SK-MEL-5 (cell line): ENCODE measurements at regions not wholly inside any gene's neighbourhood (a gene's known extent, or its start where the extent isn't known, plus 50 kb on each side); places are given as distances from the start of the nearest gene placed in this dataset.
"Not testable (repeated sequence)": the region's sequence is repeated elsewhere in the genome, so short reads cannot be mapped to it uniquely, and the experiment has no call there.

ENCODE experiments used
- DNase-seq: peaks from one replicate; pipeline ENCODE4 v3.0.0-alpha.2; 2016; ENCODE audit warnings: low read depth, low spot score
- in situ Hi-C: cut with HindIII; loops from 2 replicates; pipeline ENCODE4 v1.10.0; 2016; ENCODE audit warnings: low sequenced_read_pairs, high pct_unique_total_duplicates, low pct_unique_long_range_greater_than_20kb

DNA sequence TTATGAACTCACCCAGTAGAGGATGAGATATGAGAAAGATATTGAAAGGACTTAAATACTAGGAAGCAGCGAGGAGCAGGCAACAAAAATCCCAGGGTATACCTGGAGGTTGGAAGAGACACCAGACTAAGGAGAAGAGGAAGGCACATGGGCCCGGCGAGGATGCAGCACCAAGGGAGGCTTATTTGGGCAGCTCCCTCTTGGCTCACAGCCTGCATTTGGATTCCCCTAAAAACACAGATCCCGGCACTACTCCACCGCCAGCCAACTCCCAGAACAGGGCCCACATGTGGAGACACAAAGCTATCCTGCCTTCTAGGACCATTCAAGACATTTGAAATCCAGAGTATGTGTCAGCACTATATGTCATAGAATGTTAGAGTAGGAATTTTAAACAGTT, 199.8 kb upstream of the FBXL7 start:
- no peak for DNase-seq
- in situ Hi-C loops, result no loop called here

DNA sequence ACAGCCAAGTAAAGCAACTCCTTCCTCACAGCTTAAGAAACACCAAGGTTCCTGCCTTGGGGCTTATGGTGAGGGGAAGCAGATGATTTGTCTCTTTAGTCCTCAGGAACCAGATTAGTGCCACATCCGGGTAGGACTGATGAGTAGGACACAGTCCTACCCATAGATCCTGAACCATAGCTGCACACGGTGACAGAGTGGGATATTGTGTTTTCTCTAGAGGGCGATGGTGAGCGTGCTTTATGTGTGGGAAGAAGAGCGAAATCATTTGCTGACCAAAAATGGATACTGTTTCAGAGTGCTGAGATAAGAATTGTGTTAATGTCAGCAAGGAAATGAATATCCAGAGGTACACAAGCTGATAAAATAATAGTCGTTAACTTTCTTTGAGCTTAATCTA, 209.0 kb upstream of the FBXL7 start:
- in situ Hi-C loops, result no loop called here
- peak; percentile 59 for DNase-seq

DNA sequence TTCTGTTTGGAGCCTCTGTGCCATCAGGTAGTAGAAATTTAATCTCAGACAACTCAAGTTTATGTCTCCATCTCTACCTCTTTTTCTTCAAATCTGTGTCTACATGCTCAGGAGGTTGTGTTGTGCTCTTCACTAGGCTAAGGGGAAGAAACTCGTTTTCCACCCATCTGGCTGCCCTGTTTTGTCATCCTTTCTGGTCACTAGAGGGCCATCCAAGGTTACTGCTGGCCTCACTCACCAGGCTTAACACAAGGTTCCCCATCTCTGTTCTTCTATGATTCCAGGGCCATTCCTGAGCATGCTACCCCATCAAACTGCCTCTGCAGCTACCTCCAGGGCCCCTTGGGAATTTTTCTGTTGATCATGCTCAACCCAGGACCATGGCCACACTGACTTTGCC, 213.3 kb upstream of the FBXL7 start:
- in situ Hi-C loops, result no loop called here
- DNase-seq, result peak; percentile 30

DNA sequence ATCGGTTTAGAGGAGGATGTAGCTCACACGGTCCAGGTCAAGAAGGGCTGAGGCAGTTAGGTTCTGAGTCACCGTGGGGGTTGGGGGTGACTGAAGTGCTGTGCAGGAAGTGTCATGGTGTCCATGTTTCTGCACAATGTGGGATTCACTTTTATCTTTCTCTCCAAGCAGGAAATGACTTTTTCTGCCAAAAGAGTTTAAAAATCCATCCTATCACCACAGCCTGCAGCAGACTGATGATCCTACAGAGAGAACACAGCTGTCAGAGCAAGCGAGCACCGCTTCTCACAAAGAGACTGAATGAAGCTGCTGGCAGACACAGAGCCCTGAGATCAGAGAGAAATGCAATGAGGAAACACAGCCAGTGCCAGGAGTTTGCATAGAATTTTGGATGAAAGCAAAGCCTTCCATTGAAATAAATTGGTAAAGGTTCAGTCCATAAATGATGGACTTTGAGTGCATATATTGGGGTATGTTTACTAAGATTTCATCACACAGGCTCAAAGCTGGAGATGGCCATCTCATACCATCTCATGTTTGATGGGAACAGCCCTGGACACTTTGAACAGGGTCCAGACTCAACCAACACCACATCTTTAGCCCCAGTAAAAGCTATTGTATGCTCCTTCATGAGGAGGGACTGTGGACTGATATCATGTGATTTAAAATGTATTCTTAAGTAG, 213.9 kb upstream of the FBXL7 start:
- DNase-seq, result no peak
- in situ Hi-C loops, result no loop called here

DNA sequence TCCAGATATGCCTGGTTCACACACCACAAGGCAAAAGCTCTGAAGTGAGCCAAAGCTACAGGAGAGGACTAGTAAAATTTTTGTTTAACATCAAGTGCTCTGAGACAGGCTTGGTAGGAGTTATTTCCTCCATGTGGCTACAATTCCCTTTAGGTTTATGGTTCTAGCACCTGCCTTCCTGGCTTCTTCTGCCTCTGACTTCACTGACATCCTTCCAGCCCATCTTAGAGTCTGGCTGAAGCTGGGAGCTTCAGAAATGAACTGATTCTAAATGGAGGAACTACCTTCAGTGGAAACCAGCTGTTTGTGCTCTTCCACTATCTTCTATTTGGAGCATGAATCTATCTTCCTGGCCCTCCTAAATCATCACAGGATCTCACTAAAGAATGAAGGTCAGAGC, 215.3 kb upstream of the FBXL7 start:
- DNase-seq, result no peak
- in situ Hi-C loops, result no loop called here

DNA sequence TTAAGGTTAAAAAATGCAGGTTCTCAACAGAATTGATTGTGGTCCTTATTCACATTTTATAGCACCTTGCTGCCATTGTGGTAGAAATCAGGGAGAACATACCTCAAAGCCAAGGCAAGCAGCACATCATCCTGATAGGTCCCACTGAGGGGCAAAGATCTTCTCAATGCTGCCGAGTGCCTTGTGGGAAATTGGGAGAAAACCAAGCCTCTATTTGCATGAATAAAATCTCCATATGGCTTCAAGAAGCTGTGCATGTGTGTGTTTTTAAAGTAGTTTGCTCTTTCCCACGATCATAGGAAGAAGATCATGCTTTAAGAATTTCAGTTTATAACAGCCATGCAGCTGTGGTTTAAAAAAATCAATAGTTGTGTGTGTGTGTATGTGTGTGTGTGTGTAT, 216.9 kb upstream of the FBXL7 start:
- in situ Hi-C loops, result no loop called here
- DNase-seq, result no peak

DNA sequence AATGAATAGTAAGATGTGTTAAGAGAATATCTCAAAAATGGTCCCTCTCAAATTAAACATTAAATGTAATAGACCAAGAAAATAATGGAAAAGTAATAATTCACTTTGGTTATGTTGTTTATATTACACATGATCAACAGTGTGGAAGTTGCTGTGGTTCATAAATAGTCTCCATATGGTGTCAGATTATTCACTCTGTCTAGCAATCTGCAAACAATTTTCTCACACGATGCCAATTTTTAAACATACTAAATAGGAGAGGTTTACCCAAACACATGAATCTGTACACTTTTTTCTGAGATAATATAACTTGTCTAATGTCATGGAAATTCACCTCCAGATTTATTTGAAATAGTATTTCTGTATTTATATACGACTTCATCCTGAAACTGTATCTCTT, 217.4 kb upstream of the FBXL7 start:
- DNase-seq, result no peak
- in situ Hi-C loops, result no loop called here

DNA sequence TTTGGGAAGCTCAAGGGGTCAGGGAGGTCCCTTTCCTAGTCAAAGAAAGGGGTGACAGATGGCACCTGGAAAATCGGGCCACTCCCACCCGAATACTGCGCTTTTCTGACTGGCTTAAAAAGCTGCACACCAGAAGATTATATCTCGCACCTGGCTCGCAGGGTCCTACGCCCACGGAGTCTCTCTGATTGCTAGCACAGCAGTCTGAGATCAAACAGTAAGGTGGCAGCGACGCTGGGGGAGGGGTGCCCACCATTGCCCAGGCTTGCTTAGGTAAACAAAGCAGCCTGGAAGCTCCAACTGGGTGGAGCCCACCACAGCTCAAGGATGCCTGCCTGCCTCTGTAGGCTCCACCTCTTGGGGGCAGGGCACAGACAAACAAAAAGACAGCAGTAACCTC, 228.4 kb upstream of the FBXL7 start:
- DNase-seq, in situ Hi-C loops: not testable (repeated sequence)

DNA sequence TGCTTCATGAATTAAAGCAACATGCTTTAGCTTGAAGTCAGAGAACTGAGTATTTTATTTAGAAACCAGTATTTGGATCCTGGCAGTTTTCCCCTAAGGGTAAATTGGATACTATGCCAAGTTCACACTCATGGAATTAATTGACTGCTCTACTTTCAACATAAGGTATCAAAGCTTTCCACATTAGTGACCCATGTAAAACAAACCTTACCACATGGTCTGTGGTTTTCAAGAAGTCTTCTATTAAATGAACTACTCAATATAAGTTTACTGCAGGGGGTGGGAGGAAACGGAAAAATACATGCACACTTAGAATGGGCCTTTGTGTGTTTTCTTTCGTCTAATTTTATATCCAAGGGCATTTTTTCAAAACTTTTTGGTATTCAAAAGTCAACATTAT, 232.0 kb upstream of the FBXL7 start:
- in situ Hi-C loops, result no loop called here
- DNase-seq, result no peak

DNA sequence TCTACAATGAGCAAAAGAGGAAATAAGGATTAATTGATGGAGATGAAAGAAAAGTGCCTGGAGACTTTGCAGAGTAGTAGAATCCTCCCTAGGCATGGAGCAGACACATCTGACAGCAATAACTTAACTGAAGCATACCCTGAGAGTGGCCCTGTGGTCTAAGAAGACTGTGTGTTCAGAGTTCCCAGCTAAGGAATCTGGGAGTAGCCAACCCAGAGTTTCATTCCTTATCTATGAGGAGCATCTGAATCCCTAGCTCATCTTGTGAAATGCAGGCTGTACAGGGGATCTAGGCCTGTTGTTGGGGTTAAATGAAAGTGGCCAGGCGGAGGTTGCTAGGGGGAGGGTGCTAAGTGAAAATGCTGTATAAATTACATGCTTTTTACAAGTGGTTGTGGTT, 233.1 kb upstream of the FBXL7 start:
- no peak for DNase-seq
- in situ Hi-C loops, result no loop called here

DNA sequence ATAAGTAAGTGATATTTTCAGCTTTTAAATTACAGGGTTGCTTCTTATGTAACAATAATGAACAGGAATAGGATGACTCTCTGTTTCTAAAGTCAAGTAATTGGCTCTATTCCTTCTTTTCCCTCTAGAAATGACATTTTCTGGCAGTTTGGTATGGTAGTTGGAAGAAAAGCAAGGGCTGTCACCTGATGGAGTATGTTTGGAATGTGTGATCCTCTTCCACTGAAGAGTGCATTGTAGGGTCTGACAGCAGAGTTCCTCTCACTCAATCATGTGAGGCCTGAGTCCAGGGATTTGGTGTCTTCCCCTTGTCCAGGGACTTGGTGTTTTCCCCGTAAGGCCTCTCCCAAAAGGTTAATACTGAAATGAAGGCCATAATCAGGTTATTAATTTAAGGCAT, 233.8 kb upstream of the FBXL7 start:
- in situ Hi-C loops, result no loop called here
- no peak for DNase-seq

DNA sequence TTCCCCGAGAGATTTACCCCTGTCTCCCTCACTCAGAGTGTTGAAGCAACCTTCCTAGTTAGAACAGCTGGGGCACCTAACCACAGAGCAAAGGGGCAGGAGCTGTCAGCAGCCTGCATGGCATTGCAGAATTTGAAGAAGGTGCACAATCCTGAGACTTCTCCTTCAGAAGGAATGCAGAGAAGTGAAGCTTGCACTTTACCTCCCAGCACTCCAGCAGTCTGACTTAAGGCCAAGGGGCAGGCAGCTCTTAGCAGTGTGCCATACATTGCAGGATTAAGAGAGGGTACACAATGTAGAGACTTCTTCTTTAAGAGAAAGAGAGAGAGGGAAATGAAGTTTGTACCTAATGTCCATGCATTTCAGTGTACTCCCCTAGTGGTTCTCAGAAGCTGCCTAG, 236.0 kb upstream of the FBXL7 start:
- in situ Hi-C loops, result no loop called here
- DNase-seq, result no peak

DNA sequence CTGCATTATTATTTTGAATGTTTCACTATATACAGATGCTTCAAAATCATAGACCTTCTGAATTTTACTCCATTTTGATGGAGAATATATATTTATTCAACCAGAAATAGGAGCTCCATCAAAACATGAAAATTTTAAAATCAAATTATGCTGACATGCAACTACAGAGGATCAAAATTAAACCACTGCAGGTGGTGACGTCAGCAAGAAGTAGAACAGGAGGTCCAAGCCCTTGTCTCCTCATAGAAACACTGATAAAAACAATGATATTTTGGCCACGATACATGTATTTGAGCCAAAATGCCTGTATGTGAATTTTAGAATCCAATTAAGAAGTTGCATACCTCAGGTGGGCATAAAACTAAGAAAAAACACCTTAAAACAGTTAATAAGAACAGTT, 236.6 kb upstream of the FBXL7 start:
- in situ Hi-C loops, result no loop called here
- DNase-seq, result no peak

DNA sequence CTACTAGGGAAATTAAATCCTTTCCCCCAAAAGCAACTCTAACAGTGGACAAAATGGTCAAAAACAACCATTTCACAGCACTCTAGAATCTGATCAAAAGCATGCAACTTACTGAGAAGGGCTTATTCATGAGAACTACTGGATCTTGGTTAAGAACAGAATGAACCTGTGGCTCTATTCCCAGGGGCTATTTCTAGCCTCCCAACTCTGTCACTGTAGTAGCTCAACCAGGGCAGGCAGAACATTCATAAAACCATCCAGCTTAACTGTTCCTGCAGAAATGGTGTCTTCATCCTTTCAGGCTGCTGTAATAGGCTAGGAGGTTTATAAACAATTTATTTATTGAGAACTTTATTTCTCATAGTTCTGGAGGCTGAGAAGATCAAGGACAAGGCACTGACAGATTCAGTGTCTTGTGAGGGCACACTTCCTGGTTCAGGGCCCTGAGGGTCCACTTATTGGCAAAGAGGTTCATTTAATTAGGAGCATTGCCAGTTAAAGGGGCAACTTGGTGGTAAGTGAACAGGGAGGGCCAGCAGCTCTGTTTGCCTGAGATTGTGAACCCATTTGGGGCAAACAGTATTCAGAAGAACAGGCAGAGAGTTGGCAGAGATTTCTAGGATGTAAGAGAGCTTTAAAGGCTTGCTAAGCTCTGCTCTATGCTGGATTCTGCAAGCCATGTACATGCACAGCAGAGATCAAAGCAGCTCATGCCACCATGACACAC, 238.5 kb upstream of the FBXL7 start:
- DNase-seq, result no peak
- in situ Hi-C loops, result no loop called here

DNA sequence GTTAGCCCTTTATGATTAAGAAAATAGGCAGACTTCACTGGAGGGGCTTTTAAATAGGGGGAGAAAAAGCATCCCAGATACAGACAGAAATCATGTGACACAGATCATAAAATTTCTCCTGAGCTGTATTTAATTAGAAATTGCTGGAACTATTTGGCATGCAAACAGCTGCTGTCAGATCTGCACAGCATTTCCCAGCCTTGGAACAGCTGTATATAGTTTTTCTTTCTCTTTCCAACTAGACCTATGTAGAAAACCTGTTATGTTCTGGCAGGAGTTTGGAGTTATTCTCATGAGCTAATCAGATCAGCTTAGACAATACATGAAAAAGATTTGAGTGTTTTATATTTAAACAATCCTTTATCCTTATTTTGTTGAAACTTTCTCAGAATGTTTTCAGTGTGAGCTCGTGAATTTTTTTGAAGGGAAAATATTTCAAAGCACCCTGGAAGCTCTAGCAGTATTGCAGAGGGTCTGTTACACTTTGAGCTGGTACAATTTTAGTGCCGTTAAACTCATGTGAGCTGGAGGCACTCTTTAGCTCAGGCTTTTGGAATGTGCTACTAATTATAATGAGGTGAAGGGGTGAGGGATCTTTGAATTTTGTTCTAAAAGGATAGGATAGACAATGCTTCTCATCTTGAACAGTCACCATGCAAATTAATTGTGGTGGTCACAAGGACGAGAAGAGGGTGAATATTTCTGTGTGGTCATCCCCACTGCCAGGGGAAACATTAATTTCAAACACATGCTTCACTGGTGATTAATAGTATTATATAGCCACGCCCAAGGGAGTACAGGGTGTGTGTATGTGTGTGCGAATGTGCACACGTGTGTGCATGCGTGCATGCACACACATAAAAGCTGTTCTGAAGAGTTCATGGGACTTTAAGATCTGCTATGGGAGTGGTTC, 239.4 kb upstream of the FBXL7 start:
- no peak for DNase-seq
- in situ Hi-C loops, result no loop called here

DNA sequence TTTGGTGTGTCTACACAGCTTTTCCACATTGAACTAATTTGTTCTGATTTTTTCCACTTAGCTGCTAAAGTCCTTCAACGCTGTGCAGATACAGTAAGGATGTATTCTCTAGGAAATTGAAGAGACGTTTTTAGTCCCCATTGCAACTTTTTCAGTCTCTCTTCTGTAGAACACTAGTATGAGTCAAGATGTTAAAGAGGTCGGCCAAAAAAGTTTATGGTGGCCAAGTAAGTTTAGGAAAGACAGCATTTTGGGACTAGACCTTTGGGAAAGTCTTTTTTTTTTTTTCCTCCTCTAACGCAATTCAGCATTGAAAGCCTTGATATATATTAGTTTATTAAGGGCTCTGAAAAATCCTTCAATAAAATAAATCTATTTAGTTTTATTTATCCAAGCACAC, 243.5 kb upstream of the FBXL7 start:
- in situ Hi-C loops, result no loop called here
- no peak for DNase-seq

DNA sequence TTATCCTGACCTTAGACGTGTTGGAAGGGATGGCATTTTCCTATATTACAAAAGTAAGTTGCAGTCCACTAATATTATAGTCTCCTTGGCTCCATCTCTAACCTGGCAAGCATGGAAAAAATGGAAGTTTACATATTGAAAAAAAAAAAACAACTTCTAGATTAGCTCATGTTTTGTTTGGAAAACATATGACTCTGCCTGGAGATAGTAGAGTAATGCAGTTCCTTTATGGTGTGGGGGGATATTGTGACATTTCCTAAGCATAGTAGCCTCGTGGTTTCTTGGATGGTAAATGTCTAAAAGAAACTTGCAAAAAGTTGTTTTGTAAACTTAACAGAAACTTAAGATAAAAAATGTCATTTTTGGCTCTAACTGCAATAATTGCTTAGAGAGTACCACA, 244.4 kb upstream of the FBXL7 start:
- DNase-seq, result no peak
- in situ Hi-C loops, result no loop called here

DNA sequence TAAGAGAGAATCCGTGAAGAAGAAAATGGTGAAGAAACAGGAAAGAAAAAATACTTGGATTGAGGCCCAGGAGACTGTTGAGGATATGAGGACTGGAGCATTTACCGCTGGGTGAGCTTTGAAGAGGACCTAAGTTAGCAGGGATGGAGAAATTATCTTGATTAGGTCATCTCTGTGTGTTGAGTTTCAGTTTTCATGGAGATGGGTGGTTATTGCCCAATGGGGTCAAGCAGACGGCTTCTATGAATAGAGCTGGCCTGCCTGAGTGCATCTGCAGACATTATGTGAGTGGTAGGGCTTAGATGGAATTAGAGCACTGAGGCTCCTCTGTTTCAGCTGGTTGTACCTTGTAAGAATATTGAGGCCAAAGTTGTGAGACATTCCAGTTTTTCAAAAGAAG, 245.4 kb upstream of the FBXL7 start:
- no peak for DNase-seq
- in situ Hi-C loops, result no loop called here

DNA sequence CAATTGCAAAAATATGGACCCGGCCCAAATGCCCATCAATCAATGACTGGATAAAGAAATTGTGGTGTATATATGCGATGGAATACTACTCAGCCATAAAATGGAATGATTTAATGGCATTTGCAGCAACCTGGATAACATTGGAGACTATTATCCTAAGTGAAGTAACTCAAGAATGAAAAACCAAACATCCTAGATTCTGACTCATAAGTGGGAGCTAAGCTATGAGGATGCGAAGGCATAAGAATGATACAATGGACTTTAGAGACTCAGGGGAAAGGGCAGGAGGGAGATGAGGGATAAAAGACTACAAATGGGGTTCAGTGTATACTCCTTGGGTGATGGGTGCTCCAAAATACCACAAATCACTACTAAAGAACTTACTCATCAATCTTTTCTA, 247.6 kb upstream of the FBXL7 start:
- no peak for DNase-seq
- in situ Hi-C loops, result no loop called here
